ENCODE measurements at regions not wholly inside any gene's neighbourhood (a gene's known extent, or its start where the extent isn't known, plus 50 kb on each side); places are given as distances from the start of the nearest gene placed in this dataset.
"Not testable (repeated sequence)": the region's sequence is repeated elsewhere in the genome, so short reads cannot be mapped to it uniquely, and the experiment has no call there.

DNA sequence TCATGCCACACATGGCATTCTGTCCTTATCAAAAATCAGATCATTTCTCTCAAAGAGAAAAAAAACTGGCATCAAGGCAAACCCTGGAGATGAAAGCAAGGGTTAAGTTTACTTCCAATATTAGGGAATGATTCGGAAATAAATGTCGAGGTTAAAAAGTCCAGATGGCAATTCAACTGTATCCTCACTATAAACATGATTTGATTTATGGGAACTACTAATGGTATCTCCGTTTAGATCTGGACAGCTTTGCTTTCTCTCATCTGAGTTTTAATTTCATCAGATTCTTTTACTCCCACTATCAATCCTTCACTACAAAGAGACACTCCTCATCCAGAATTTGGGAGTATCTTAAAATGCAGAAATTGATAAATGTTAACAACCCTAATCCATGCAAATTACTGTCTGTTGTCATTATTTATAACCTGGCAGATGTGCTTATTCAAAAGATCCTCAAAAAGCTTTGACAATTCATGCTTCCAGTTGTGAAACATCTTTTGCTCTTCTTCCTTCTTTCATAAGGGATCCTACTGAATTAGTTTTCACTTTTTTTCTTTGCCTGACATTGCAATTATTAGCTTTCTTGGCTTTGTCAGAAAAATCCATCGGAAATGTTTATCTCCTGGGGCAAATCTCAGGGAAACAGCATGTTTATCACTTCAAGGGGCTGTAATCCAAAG lies 903.2 kb downstream of the MCTP2 start:
- H3K27ac Mint-ChIP-seq, result no peak overlapping the region
- no peaks in the 10 kb centered on the region for H3K27me3 Mint-ChIP-seq (ENCODE audit: low read depth)
- no peaks in the 10 kb centered on the region for H3K36me3 Mint-ChIP-seq (ENCODE audit: low read depth)
- H3K4me3 Mint-ChIP-seq, result no peak overlapping the region
- H3K4me1 Mint-ChIP-seq (ENCODE audit: low read depth), result no peaks in the 10 kb centered on the region
- no peaks in the 10 kb centered on the region for H3K9me3 Mint-ChIP-seq

GRCh38 chr15:95138604-95139270 lies 907.4 kb downstream of the MCTP2 start:
- Mint-ChIP-seq H3K36me3 (ENCODE audit: low read depth) (no peaks in the 10 kb centered on the region), H3K4me3 (no peak overlapping the region), H3K27ac (no peak overlapping the region), H3K27me3 (ENCODE audit: low read depth) (no peaks in the 10 kb centered on the region), H3K9me3 (no peaks in the 10 kb centered on the region), H3K4me1 (ENCODE audit: low read depth) (no peaks in the 10 kb centered on the region)

- H3K36me3 Mint-ChIP-seq (ENCODE audit: low read depth), result no peaks in the 10 kb centered on the region
- no peaks in the 10 kb centered on the region for H3K9me3 Mint-ChIP-seq
- no peak overlapping the region for H3K4me3 Mint-ChIP-seq
- no peaks in the 10 kb centered on the region for H3K4me1 Mint-ChIP-seq (ENCODE audit: low read depth)
- H3K27me3 Mint-ChIP-seq (ENCODE audit: low read depth), result no peaks in the 10 kb centered on the region
- H3K27ac Mint-ChIP-seq, result no peak overlapping the region
Observed at GRCh38 chr15:95141486-95141885, 910.1 kb downstream of the MCTP2 start.

- Mint-ChIP-seq H3K4me1 (ENCODE audit: low read depth) (no peaks in the 10 kb centered on the region), H3K9me3 (no peaks in the 10 kb centered on the region), H3K27me3 (ENCODE audit: low read depth) (no peaks in the 10 kb centered on the region), H3K27ac (no peak overlapping the region), H3K4me3 (no peak overlapping the region), H3K36me3 (ENCODE audit: low read depth) (no peaks in the 10 kb centered on the region)
Observed at GRCh38 chr15:95142531-95142930, 911.2 kb downstream of the MCTP2 start.

GRCh38 chr15:95146481-95146880 lies 915.1 kb downstream of the MCTP2 start:
- Mint-ChIP-seq H3K27me3 (ENCODE audit: low read depth) (no peaks in the 10 kb centered on the region), H3K4me3 (no peak overlapping the region), H3K9me3 (peaks cover 7% of the 10 kb centered on the region), H3K27ac (no peak overlapping the region), H3K36me3 (ENCODE audit: low read depth) (no peaks in the 10 kb centered on the region), H3K4me1 (ENCODE audit: low read depth) (no peaks in the 10 kb centered on the region)

DNA sequence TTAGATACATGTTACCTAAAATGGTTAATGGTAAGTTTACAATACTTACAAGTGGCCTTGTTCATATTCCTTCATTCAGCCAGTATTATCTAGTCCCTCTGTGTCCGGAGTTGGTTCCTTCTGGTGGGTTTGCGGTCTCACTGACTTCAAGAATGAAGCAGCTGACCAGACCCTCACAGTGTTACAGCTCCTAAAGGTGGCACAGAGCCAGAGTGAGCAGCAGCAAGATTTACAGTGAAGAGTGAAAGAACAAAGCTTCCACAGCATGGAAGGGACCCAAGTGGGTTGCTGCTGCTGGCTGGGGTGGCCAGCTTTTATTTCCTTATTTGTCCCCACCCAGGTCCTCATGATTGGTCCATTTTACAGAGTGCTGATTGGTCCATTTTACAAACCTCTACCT lies 916.8 kb downstream of the MCTP2 start:
- Mint-ChIP-seq H3K4me1 (ENCODE audit: low read depth) (no peaks in the 10 kb centered on the region), H3K27ac (no peak overlapping the region), H3K27me3 (ENCODE audit: low read depth) (no peaks in the 10 kb centered on the region), H3K4me3 (no peak overlapping the region), H3K36me3 (ENCODE audit: low read depth) (no peaks in the 10 kb centered on the region), H3K9me3 (peaks cover 10% of the 10 kb centered on the region)

DNA sequence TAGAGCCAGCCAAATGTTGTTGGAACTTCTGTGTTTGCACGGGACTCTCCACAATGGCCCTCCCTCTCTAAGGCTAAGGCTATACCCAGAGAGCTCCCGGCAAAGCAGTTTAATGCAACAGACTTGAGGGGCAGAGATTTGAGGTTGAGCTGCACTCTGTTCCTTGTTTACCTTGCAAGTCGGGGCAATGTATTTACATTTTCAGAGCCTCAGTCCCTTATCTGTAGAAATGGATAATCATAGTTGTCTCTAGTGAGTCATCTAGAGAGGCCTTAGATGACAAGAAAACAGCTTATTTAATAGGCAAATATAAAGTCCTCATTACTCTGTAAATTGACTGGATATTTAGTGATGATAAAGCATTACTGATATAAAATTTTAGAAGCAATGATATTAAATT lies 917.7 kb downstream of the MCTP2 start:
- H3K36me3 Mint-ChIP-seq (ENCODE audit: low read depth), result no peaks in the 10 kb centered on the region
- H3K4me1 Mint-ChIP-seq (ENCODE audit: low read depth), result no peaks in the 10 kb centered on the region
- H3K9me3 Mint-ChIP-seq, result peaks cover 18% of the 10 kb centered on the region
- H3K27me3 Mint-ChIP-seq (ENCODE audit: low read depth), result no peaks in the 10 kb centered on the region
- H3K4me3 Mint-ChIP-seq, result no peak overlapping the region
- no peak overlapping the region for H3K27ac Mint-ChIP-seq

DNA sequence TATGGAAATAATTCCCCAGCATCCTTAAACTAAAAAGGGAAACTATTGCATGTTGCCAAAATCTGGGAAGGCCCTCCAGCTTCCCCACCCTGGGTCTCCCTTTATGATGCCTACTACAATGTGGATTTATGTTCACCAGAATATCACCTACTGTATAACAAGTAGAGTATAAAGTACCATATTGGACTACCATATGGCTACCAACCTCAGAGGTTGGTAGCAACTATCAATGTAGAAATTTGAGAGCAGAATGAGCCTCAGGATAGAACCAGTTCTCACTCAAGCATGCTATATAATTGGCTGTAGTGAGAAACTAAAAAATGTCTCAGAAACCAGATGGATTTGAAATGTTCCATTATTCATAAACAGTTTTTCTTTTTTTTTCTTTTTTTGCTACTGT lies 918.4 kb downstream of the MCTP2 start:
- Mint-ChIP-seq H3K27ac (no peak overlapping the region), H3K4me1 (ENCODE audit: low read depth) (no peaks in the 10 kb centered on the region), H3K4me3 (no peak overlapping the region), H3K36me3 (ENCODE audit: low read depth) (no peaks in the 10 kb centered on the region), H3K27me3 (ENCODE audit: low read depth) (no peaks in the 10 kb centered on the region), H3K9me3 (peaks cover 19% of the 10 kb centered on the region)

GRCh38 chr15:95150466-95150865 lies 919.1 kb downstream of the MCTP2 start:
- Mint-ChIP-seq H3K36me3 (ENCODE audit: low read depth) (no peaks in the 10 kb centered on the region), H3K27ac (no peak overlapping the region), H3K4me1 (ENCODE audit: low read depth) (no peaks in the 10 kb centered on the region), H3K27me3 (ENCODE audit: low read depth) (no peaks in the 10 kb centered on the region), H3K9me3 (peaks cover 19% of the 10 kb centered on the region), H3K4me3 (no peak overlapping the region)

GRCh38 chr15:95152741-95153140 lies 921.4 kb downstream of the MCTP2 start:
- H3K36me3 Mint-ChIP-seq (ENCODE audit: low read depth), result no peaks in the 10 kb centered on the region
- H3K4me1 Mint-ChIP-seq (ENCODE audit: low read depth), result no peaks in the 10 kb centered on the region
- no peak overlapping the region for H3K27ac Mint-ChIP-seq
- H3K4me3 Mint-ChIP-seq, result no peak overlapping the region
- H3K27me3 Mint-ChIP-seq (ENCODE audit: low read depth), result no peaks in the 10 kb centered on the region
- H3K9me3 Mint-ChIP-seq, result peaks cover 19% of the 10 kb centered on the region

GRCh38 chr15:95153201-95153600 lies 921.8 kb downstream of the MCTP2 start:
- not testable (repeated sequence) for H3K36me3 Mint-ChIP-seq (ENCODE audit: low read depth); H3K27me3 Mint-ChIP-seq (ENCODE audit: low read depth); H3K4me3 Mint-ChIP-seq; H3K4me1 Mint-ChIP-seq (ENCODE audit: low read depth); H3K27ac Mint-ChIP-seq
- peaks cover 19% of the 10 kb centered on the region for H3K9me3 Mint-ChIP-seq

DNA sequence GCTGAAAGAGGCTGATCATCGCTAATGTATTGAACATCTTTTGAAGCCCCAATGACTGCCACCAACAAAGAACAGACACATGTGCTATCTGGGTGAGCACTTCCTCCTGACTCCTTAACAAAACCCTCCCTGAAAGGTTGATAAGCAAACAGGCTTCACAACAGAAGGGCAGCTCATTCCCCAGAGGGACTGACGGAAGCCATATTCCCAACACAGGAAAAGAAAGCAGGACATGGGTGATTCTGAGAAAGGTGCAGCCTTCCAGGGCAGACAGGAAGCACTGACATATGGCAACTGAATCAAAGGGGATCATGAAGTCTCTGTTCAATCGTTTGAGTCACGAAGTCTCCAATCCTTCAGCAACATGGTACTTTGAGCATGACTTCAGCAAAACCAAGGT lies 929.0 kb downstream of the MCTP2 start:
- H3K4me1 Mint-ChIP-seq (ENCODE audit: low read depth), result no peaks in the 10 kb centered on the region
- no peak overlapping the region for H3K27ac Mint-ChIP-seq
- H3K9me3 Mint-ChIP-seq, result no peaks in the 10 kb centered on the region

DNA sequence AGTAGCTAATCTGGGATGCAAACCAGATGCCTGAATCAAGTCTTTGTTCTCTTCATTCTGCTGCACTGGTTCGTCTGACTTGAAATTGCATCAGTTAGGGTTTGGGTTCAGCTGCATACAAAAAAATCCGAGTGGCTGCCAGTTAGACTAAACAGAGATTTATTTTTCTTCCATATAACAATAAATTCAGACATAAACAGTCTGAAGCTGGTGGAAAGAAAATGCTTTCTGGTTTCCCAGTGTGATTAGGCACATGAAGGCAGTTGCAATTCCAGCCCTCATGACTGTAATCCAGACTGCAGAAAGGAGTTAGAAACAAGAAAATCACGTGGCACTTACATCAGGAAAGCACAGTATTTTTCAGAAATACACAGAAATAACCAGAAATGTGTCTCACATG lies 930.7 kb downstream of the MCTP2 start:
- H3K4me3 Mint-ChIP-seq, result no peak overlapping the region
- H3K27me3 Mint-ChIP-seq (ENCODE audit: low read depth), result no peaks in the 10 kb centered on the region
- H3K9me3 Mint-ChIP-seq, result peaks cover under 1% of the 10 kb centered on the region
- H3K27ac Mint-ChIP-seq, result no peak overlapping the region
- no peaks in the 10 kb centered on the region for H3K36me3 Mint-ChIP-seq (ENCODE audit: low read depth)
- no peaks in the 10 kb centered on the region for H3K4me1 Mint-ChIP-seq (ENCODE audit: low read depth)

More for the DNA sequence above, 929.0 kb downstream of the MCTP2 start:
- Mint-ChIP-seq H3K27me3 (ENCODE audit: low read depth) (no peaks in the 10 kb centered on the region), H3K4me3 (no peak overlapping the region), H3K36me3 (ENCODE audit: low read depth) (no peaks in the 10 kb centered on the region)

DNA sequence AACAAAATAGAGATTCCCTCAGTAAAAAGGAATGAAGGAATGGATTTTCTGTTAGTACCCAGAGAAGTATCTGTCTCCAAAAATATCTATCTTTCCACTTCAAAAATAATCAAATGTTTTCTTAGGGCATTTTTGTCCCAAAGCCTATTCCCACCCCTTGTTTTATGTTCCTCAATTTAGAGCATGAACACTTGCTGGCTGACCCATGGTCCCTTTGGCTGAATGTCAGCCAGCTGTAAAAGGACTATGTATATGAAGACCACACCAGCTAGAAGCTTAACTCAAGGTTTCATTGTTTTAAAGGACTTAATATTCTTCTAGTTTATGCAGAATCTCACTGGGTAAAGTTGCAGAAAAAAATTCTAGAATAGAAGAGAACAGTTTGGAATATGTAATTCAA lies 931.2 kb downstream of the MCTP2 start:
- no peaks in the 10 kb centered on the region for H3K27me3 Mint-ChIP-seq (ENCODE audit: low read depth)

DNA sequence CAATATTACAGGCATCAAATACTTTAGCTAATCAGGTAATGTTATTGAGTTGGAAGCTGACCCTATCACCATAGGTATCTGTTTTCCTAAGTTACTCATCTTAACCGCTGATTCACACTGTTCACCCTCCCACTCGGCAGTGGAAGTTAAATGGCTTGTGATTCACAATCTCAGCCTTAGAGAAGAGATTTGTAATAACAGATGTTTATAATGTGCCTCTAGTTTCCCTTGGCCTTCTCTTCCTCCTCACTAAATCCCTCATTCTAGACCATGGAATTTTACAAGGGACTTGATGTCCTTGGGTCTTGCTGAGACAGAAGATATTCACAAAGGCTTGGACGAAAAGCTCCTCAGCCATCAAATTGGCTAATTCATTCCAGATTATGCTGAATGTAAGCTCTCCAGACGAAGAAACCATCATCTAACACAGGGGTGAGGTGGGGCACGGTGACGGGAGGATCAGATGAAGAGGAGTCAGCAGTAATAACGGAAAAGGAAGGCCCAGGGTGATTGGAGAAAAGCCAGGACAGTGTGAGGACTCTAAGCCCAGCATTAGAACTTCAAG lies 931.7 kb downstream of the MCTP2 start:
- Mint-ChIP-seq H3K4me3 (no peak overlapping the region), H3K27ac (no peak overlapping the region), H3K36me3 (ENCODE audit: low read depth) (no peaks in the 10 kb centered on the region), H3K4me1 (ENCODE audit: low read depth) (no peaks in the 10 kb centered on the region), H3K9me3 (peaks cover 4% of the 10 kb centered on the region), H3K27me3 (ENCODE audit: low read depth) (no peaks in the 10 kb centered on the region)

More for the DNA sequence above, 931.2 kb downstream of the MCTP2 start:
- H3K36me3 Mint-ChIP-seq (ENCODE audit: low read depth), result no peaks in the 10 kb centered on the region
- H3K9me3 Mint-ChIP-seq, result peaks cover 4% of the 10 kb centered on the region
- no peak overlapping the region for H3K4me3 Mint-ChIP-seq
- H3K4me1 Mint-ChIP-seq (ENCODE audit: low read depth), result no peaks in the 10 kb centered on the region
- H3K27ac Mint-ChIP-seq, result no peak overlapping the region
